MG63 (cell line): ENCODE measurements at regions not wholly inside any gene's neighbourhood (a gene's known extent, or its start where the extent isn't known, plus 50 kb on each side); places are given as distances from the start of the nearest gene placed in this dataset.
"Not testable (repeated sequence)": the region's sequence is repeated elsewhere in the genome, so short reads cannot be mapped to it uniquely, and the experiment has no call there.

ENCODE experiments used
- DNase-seq: peaks from one replicate; pipeline ENCODE4 v3.0.0-alpha.2; 2020
- H3K27me3 ChIP-seq: fragments of 250-450 bp; sonication (Bioruptor Pico); 2 replicates; pipeline ENCODE4 v1.5.1; 2020; ENCODE audit warnings: mild to moderate bottlenecking, moderate library complexity
- H3K36me3 ChIP-seq: fragments of 250-450 bp; sonication (Bioruptor Pico); 2 replicates; pipeline ENCODE4 v1.5.1; 2020; ENCODE audit warnings: mild to moderate bottlenecking, moderate library complexity
- H3K4me3 ChIP-seq: fragments of 250-450 bp; sonication (Bioruptor Pico); 2 replicates; pipeline ENCODE4 v1.5.1; 2020; ENCODE audit warnings: mild to moderate bottlenecking, moderate library complexity
- H3K9me3 ChIP-seq: fragments of 250-450 bp; sonication (Bioruptor Pico); 2 replicates; pipeline ENCODE4 v1.5.1; 2020; ENCODE audit warnings: mild to moderate bottlenecking, moderate library complexity

DNA sequence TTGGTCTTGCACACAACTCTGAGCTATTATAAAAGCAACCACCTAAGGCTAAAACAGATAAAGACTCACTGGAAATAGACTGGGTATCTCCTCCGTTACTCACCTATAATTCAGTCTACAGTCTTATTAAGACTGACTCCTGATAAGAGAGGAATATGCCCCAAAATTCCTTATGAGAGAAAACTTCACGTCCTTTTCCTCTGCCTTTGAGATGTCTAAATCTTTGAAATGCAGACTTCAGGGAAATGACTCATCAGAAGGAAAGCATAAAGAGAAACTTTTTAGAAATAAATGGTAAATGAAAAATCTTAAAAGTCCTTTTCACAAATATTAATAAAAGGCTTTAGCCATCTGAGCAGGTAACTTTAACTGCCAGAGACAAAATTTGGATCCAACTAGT is 187.5 kb upstream of the RTL1 start:
- no peaks in the 10 kb centered on the region for H3K9me3 ChIP-seq
- H3K36me3 ChIP-seq, result no peaks in the 10 kb centered on the region
- H3K27me3 ChIP-seq, result no peaks in the 10 kb centered on the region
- H3K4me3 ChIP-seq, result no peak overlapping the region
- no peak for DNase-seq

GRCh38 chr14:101094916-101095315 is 191.4 kb upstream of the RTL1 start:
- H3K36me3 ChIP-seq, H3K9me3 ChIP-seq, H3K27me3 ChIP-seq, H3K4me3 ChIP-seq, DNase-seq: not testable (repeated sequence)

- H3K4me3 ChIP-seq, result no peak overlapping the region
- no peaks in the 10 kb centered on the region for H3K9me3 ChIP-seq
- H3K36me3 ChIP-seq, result no peaks in the 10 kb centered on the region
- no peaks in the 10 kb centered on the region for H3K27me3 ChIP-seq
- no peak for DNase-seq
Measured at GRCh38 chr14:101096551-101096950, 193.0 kb upstream of the RTL1 start.

- Histone ChIP-seq H3K4me3 (no peak overlapping the region), H3K27me3 (no peaks in the 10 kb centered on the region), H3K9me3 (no peaks in the 10 kb centered on the region), H3K36me3 (no peaks in the 10 kb centered on the region)
- no peak for DNase-seq
Measured at GRCh38 chr14:101097109-101097793, 193.7 kb upstream of the RTL1 start.

DNA sequence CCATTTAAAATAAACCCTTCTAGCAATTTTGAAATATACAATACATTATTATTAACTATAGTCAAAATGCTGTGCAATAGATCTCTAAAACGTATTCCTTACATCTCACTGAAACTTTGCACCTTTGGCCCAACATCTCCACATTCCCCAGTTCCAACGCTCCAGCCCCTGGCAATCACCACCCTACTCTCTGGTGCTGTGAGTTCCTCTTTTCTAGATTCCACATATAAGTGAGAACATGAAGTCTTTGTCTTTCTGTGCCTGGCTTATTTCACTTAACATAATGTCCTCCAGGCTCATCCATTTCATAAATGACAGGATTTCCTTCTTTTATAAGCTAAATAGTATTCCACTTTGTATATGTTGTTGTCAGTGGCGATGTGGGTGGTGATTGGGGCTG is 194.7 kb upstream of the RTL1 start:
- H3K9me3 ChIP-seq, result no peaks in the 10 kb centered on the region
- DNase-seq, result no peak

DNA sequence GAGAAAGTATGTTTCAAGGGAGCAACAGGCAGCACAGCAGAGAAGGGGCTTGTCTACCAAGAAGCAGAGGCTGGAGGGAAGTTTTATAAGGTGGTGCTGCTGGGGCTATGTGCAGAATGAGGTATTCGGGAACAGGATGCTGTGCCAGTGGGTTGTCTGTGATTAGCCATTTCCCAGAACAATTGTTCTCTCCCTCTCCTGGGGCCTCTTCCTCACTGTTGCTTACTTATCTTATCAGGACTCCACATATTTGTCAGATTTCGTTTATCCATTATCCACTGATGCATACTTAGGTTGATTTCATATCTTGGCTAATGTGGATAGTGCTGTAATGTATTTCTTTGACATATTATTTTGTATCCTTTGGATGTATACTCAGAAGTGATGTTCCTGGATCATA is 195.1 kb upstream of the RTL1 start:
- Histone ChIP-seq H3K36me3 (no peaks in the 10 kb centered on the region), H3K9me3 (no peaks in the 10 kb centered on the region), H3K27me3 (no peaks in the 10 kb centered on the region), H3K4me3 (no peak overlapping the region)
- DNase-seq, result no peak

More for the DNA sequence above, 194.7 kb upstream of the RTL1 start:
- Histone ChIP-seq H3K27me3 (no peaks in the 10 kb centered on the region), H3K36me3 (no peaks in the 10 kb centered on the region), H3K4me3 (no peak overlapping the region)

GRCh38 chr14:101101456-101102056 is 198.0 kb upstream of the RTL1 start:
- peak; percentile 35 for DNase-seq
- no peaks in the 10 kb centered on the region for H3K9me3 ChIP-seq
- no peak overlapping the region for H3K4me3 ChIP-seq
- H3K36me3 ChIP-seq, result no peaks in the 10 kb centered on the region
- H3K27me3 ChIP-seq, result no peaks in the 10 kb centered on the region

DNA sequence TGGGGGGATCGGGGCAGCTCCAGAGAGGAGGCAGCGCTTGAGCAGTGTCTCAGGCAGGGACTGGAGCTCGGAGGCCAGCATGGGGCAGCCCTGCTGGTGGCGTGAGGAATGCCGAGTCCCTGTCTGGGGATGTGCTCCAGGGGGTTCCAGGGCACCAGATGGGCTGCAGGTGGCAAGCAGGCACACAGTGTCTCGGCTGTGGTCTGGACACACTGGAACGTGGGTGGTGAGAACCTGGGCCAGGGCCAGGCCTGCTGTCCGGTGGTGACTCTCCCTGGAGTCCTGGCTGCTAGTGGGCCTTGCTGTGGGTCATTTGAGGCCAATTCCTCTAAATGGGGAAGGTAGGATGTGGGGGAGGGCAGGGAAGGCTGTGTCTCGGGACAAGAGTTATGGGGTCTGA is 199.4 kb upstream of the RTL1 start:
- H3K27me3 ChIP-seq, result no peaks in the 10 kb centered on the region
- no peak for DNase-seq
- H3K4me3 ChIP-seq, result no peak overlapping the region
- no peaks in the 10 kb centered on the region for H3K36me3 ChIP-seq
- no peaks in the 10 kb centered on the region for H3K9me3 ChIP-seq

GRCh38 chr14:101103321-101103901 is 199.9 kb upstream of the RTL1 start:
- H3K36me3 ChIP-seq, result no peaks in the 10 kb centered on the region
- no peak for DNase-seq
- no peak overlapping the region for H3K4me3 ChIP-seq
- no peaks in the 10 kb centered on the region for H3K27me3 ChIP-seq
- no peaks in the 10 kb centered on the region for H3K9me3 ChIP-seq

GRCh38 chr14:101104485-101104884 is 201.0 kb upstream of the RTL1 start:
- Histone ChIP-seq H3K4me3 (no peak overlapping the region), H3K27me3 (no peaks in the 10 kb centered on the region), H3K9me3 (no peaks in the 10 kb centered on the region), H3K36me3 (no peaks in the 10 kb centered on the region)
- DNase-seq, result no peak

DNA sequence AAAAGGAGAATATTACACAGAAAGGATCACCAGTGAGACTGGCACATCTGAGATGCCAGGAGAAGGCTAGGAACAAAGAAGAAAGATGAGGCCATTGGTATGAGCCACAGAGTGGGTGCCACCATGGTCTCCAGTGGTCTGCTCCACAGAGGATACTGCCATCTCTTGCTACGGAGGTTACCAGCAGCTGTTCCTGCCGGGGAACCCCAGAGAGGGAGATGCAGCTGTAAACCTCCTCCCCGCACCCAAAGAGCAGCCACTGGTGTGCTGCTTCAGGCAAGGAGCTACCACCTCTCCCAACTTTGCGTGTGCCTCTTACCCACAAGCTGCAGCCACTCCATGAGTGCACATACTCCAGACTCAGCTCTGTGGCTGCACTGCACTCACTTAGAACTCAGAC is 201.5 kb upstream of the RTL1 start:
- Histone ChIP-seq H3K4me3 (no peak overlapping the region), H3K27me3 (no peaks in the 10 kb centered on the region), H3K36me3 (no peaks in the 10 kb centered on the region), H3K9me3 (no peaks in the 10 kb centered on the region)
- DNase-seq, result no peak

DNA sequence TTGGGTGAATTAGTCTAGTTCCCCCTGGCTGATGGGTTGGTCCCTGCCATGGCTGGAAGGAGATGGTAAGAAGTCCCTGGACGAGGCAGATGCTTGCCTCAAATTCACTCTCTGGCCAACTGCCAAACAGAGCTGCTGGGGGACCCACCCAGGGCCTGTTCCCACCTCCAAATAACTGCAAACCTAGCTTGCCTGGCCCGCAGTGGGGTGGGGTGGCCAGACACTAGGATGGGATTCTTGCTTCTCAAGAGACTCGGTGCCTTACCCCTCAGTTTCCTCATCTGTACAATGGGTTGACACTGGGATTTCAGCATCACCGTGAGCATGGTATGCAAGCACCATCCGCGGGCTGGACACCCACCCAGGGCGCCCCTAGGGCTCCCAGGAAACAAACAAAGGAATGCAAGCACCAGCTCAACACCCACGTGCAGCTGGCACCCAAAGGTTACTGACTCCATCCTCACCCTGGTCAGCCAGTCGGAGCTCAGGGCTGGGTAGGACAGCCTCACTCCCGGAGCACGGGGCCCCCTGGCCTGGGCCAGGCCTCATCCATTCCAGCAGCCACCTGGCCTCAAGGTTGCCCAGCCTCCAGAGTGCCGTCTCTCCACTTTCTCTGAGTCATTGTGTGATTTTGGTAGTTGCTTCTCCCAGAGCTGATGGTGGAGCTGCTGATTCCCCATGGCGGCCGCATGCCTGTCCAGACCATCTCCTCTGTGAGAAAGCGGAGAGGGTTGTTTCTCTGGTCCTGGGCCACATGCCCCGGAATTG is 205.2 kb upstream of the RTL1 start:
- no peak for DNase-seq
- H3K27me3 ChIP-seq, result no peaks in the 10 kb centered on the region
- no peaks in the 10 kb centered on the region for H3K9me3 ChIP-seq

GRCh38 chr14:101109347-101109638 is 205.8 kb upstream of the RTL1 start:
- no peak overlapping the region for H3K4me3 ChIP-seq
- no peak for DNase-seq

More for the DNA sequence above, 205.2 kb upstream of the RTL1 start:
- H3K4me3 ChIP-seq, result no peak overlapping the region
- no peaks in the 10 kb centered on the region for H3K36me3 ChIP-seq

DNA sequence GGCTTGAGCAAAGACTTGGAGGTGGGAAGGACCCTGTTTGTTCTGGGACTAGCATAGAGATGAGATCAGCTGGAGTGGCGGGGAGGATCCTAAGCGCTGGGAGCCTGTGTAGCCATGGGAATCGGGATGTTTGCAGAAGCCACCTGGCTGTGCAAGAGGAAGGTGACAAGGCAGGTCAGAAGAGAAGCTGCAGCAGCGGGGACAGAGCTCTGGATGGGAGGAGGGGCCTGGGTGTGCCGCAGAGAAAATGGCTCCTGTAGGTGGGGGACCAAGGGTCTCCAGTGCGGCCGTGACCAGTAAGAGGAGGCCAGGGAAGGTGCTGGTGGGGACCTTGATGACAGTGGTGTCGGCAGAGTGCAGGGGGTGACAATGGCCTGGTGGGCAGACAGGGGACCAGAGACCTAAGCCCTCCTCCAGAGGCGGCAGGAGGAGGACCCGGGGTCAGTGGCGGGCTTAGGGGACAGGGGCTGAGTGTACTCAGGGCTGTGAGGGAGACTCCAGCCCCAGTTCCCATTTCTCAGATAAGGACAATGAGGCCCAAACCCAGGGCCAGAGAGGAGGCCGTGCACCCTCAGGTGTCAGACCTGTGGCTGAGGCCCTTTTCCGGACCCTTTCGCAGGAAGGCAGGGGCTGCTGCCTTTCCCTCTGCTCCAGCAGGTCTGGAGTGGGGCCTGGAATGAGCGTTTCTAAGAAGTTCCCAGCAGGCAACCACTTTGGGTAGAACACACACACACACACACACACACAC is 206.6 kb upstream of the RTL1 start:
- Histone ChIP-seq H3K36me3 (no peaks in the 10 kb centered on the region), H3K4me3 (no peak overlapping the region), H3K9me3 (no peaks in the 10 kb centered on the region), H3K27me3 (no peaks in the 10 kb centered on the region)
- no peak for DNase-seq

More at GRCh38 chr14:101109347-101109638, 205.8 kb upstream of the RTL1 start:
- no peaks in the 10 kb centered on the region for H3K27me3 ChIP-seq
- no peaks in the 10 kb centered on the region for H3K9me3 ChIP-seq
- H3K36me3 ChIP-seq, result no peaks in the 10 kb centered on the region

- DNase-seq, result no peak
- H3K9me3 ChIP-seq, result no peaks in the 10 kb centered on the region
- no peaks in the 10 kb centered on the region for H3K27me3 ChIP-seq
- H3K4me3 ChIP-seq, result no peak overlapping the region
- H3K36me3 ChIP-seq, result no peaks in the 10 kb centered on the region
Measured at GRCh38 chr14:101110729-101111619, 207.5 kb upstream of the RTL1 start.

DNA sequence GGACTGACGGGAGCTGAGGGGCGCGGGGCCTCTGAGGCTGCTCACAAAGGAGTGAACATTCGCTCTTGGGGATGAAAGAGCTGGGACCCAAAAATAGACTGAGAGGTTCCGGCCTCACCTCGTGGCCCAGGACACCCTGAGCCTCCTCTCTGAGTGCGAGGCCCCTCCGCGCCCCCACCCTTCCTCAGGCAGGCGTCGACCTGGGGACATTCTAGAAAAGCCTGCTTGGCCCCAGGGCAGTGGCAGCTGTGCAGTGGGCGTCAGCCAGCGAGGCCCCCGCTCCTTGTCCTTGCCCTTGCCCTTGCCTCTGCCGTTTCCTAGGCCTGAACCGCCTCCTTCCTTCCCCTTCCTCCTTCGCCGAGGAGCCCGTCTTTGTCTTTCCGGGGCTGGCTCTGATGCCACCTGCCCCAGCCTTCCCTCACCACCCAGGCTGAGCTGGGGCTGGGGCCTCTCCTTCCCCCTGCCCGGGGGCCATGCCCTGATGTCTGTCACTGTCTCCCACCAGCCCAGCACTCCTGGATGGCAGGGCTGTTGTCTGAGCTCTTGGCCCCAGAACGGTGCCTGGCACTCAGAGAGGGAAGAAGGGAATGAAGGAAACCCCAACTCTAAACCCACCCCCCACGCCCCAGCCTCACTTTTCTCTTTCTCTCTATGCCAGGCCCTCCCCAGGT is 208.2 kb upstream of the RTL1 start:
- no peak overlapping the region for H3K4me3 ChIP-seq
- no peak for DNase-seq
- H3K36me3 ChIP-seq, result no peaks in the 10 kb centered on the region
- H3K9me3 ChIP-seq, result no peaks in the 10 kb centered on the region
- no peaks in the 10 kb centered on the region for H3K27me3 ChIP-seq
